Stomach smooth muscle (tissue), 2 donors: ENCODE measurements at regions not wholly inside any gene's neighbourhood (a gene's known extent, or its start where the extent isn't known, plus 50 kb on each side); places are given as distances from the start of the nearest gene placed in this dataset.

Source experiments
- H3K27ac ChIP-seq: one replicate; pipeline ENCODE4 v1.7.0; 2013; ENCODE audit warnings: mild to moderate bottlenecking, low read length, inconsistent platforms
- H3K27me3 ChIP-seq, 2 donors: one replicate each; pipeline ENCODE4 v1.7.0; 2013; ENCODE audit warnings: low read length in 2 of 2; ENCODE audit not compliant: insufficient read depth in 2 of 2, control insufficient read depth in 1 of 2
- H3K36me3 ChIP-seq, 2 donors: one replicate each; pipeline ENCODE4 v1.7.0; 2013; ENCODE audit warnings: low read length in 2 of 2; ENCODE audit not compliant: control insufficient read depth in 2 of 2, insufficient read depth in 2 of 2
- H3K4me1 ChIP-seq: one replicate; pipeline ENCODE4 v1.7.0; 2013; ENCODE audit warnings: low read length; ENCODE audit not compliant: control insufficient read depth, insufficient read depth
- H3K4me3 ChIP-seq, 2 donors: one replicate each; pipeline ENCODE4 v1.7.0; 2013; ENCODE audit warnings: low read length in 2 of 2
- H3K9ac ChIP-seq, 2 donors: one replicate each; pipeline ENCODE4 v1.7.0; 2013; ENCODE audit warnings: low read length in 2 of 2, mild to moderate bottlenecking in 1 of 2
- H3K9me3 ChIP-seq, 2 donors: one replicate each; pipeline ENCODE4 v1.7.0; 2013; ENCODE audit warnings: low read length in 2 of 2; ENCODE audit not compliant: control insufficient read depth in 2 of 2
- donor health status: healthy.
- donor health status: Pancreatic carcinoma.

DNA sequence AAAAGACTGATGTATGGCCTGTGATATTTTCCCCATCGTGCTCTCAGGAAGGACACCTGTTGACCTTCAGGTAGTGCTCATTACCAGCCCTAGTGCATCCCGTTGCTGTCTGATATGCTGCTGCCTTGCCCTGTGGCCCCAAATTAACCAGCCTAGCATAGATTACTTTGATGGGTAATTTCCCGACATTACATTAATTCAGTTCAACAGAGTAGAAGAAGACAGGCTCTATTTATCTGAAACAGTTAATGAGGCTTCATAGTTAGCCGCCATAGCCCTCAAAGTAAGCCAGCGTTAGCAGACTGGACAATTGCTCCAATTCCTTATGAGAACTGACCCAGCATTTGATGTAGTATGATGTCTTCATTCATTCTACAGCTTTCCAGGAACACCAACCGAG is 257.6 kb downstream of the OLFM3 start:
- H3K9ac ChIP-seq, result no peak overlapping the region
- H3K4me3 ChIP-seq, result no peak overlapping the region
- H3K27me3 ChIP-seq, result no peaks in the 10 kb centered on the region
- no peak overlapping the region for H3K27ac ChIP-seq
- no peaks in the 10 kb centered on the region for H3K36me3 ChIP-seq
- no peaks in the 10 kb centered on the region for H3K4me1 ChIP-seq
- H3K9me3 ChIP-seq, result no peaks in the 10 kb centered on the region

DNA sequence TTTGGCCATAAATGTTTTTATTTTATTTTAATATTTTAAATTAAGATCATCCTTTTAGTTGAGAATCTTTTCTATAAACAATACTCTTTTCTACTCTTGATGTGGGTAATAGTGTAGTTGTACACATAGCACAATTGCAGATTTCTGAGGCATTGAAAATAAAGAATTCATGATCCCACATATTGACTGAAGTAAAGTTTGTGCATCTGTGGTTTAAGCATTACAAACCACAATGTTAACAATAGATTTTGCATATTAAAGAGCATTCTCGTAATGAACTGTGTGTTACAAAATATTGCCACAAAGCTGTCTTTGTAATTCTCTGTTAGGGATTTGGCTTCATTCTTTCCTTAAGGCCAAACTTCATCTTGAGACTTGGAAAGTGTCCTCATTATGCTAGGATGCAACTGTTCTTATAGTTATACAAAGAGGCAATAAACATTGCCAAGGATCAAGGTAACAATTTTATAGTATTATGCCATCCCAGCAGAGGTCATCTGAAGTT is 256.8 kb downstream of the OLFM3 start:
- Histone ChIP-seq H3K27me3 (no peaks in the 10 kb centered on the region), H3K9ac (no peak overlapping the region), H3K4me1 (no peaks in the 10 kb centered on the region), H3K4me3 (no peak overlapping the region), H3K27ac (no peak overlapping the region), H3K36me3 (no peaks in the 10 kb centered on the region), H3K9me3 (no peaks in the 10 kb centered on the region)

DNA sequence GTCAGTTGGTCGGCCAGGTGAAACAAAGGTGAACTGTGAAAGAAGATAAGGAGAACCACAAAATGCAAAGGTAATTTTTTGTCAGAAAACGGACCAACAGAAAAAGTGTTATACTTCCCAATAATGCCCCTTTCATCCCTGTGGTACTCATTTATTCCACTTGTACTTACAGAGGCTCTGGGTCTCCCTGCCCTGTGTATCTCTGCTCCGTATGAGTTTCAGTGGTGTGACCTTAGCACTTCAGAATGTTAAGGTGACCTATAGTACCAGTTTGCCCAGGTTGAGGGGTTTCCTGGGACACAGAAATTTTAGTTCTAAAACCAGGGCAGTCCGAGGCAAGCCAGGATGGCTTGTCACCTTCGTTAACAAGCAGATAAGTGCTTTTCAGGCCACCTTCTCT is 254.8 kb downstream of the OLFM3 start:
- no peak overlapping the region for H3K9ac ChIP-seq
- no peaks in the 10 kb centered on the region for H3K9me3 ChIP-seq
- H3K4me3 ChIP-seq, result no peak overlapping the region
- no peak overlapping the region for H3K27ac ChIP-seq
- no peaks in the 10 kb centered on the region for H3K36me3 ChIP-seq
- no peaks in the 10 kb centered on the region for H3K4me1 ChIP-seq
- no peaks in the 10 kb centered on the region for H3K27me3 ChIP-seq

DNA sequence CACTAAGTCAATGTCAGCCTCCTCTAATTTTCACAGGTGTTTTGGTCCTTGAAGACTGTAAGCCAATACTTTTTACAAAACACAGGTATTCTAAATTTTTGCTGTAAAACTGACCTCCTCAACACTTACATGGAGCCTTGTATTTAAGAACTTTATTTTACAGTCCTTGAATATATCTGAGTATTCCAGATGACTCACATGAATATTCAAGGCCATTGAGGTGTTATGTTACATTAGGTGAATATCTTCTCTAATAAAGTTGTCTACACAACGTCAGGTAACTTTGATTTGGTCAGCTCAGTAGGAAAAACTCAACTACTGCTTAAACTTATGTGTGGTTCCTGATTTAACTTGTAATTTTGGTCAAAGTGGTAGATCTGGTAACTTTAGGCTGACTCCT is 254.2 kb downstream of the OLFM3 start:
- Histone ChIP-seq H3K36me3 (no peaks in the 10 kb centered on the region), H3K27ac (no peak overlapping the region)

DNA sequence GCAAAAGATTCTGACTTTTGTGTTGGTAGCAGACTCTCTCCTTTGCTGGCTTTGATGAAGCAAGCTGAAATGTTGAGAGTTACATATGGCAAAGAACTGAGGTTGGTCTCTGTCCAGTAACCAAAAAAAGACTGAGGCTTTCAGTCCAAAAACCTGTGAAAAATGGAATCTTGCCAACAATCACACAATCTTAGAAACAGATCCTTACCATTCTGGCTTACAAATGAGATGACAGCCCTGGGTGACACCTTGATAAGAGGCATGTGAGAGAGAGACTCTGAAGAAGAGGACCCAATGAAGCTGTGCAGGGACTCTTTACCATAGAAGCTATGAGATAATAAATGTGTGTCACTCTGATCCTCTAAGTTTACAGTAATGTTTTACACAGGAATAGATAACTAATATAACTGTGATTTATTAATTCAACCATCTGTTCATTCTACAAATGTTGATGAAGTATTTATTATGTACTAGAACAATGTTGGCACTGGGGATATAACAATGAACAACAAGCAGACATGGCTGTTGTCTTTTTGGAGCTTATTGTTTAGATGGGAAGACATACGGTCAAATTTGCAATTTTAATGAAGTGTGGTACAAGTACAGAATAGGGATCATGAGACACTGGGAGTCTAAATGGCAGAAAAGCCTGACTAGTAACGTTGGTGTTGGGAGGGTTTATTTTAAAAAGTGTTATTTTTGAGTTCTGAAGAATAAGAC is 251.0 kb downstream of the OLFM3 start:
- Histone ChIP-seq H3K27me3 (no peaks in the 10 kb centered on the region), H3K4me3 (no peak overlapping the region), H3K27ac (no peak overlapping the region), H3K9ac (no peak overlapping the region), H3K4me1 (no peaks in the 10 kb centered on the region), H3K36me3 (no peaks in the 10 kb centered on the region), H3K9me3 (no peaks in the 10 kb centered on the region)

More for the DNA sequence above, 254.2 kb downstream of the OLFM3 start:
- Histone ChIP-seq H3K4me1 (no peaks in the 10 kb centered on the region), H3K4me3 (no peak overlapping the region), H3K9me3 (no peaks in the 10 kb centered on the region), H3K27me3 (no peaks in the 10 kb centered on the region), H3K9ac (no peak overlapping the region)

DNA sequence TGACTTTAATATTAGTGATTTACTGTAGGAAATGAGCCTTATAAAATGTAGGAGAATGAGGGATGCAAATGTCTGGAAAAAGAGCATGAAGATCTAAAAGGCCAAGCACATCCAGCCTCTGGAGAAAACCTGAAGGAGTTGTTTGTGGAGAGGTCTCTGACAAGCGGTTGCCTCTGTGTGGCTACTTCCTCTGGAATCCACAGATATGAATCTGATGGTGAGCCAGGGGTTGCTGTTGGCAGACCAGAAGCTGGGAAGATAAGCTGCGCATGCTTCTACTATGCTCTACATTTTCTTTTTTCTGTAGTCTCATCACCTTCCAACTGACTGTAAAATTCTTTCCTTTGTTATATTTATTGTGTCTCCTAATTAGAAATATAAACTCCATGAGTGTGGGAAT is 248.6 kb downstream of the OLFM3 start:
- no peaks in the 10 kb centered on the region for H3K36me3 ChIP-seq
- H3K27me3 ChIP-seq, result no peaks in the 10 kb centered on the region
- H3K9me3 ChIP-seq, result no peaks in the 10 kb centered on the region
- H3K9ac ChIP-seq, result no peak overlapping the region
- H3K27ac ChIP-seq, result no peak overlapping the region
- no peak overlapping the region for H3K4me3 ChIP-seq
- no peaks in the 10 kb centered on the region for H3K4me1 ChIP-seq
